ENCODE measurements at regions not wholly inside any gene's neighbourhood (a gene's known extent, or its start where the extent isn't known, plus 50 kb on each side); places are given as distances from the start of the nearest gene placed in this dataset.

- Histone ChIP-seq H3K27me3 (replicated peaks in 1 of 4; ENCODE audit: control extremely low read depth in 1 of 4, control insufficient read depth in 3 of 4, insufficient read depth in 4 of 4, low read length in 3 of 4) (no peaks in the 10 kb centered on the region), H4K20me1 (ENCODE audit: control insufficient read depth, insufficient read depth, low read length, poor library complexity, severe bottlenecking) (no peaks in the 10 kb centered on the region), H2AFZ (ENCODE audit: insufficient read depth, low read depth, low read length, poor library complexity, severe bottlenecking) (no peak overlapping the region), H3K79me2 (ENCODE audit: control insufficient read depth, insufficient read depth, low read length) (no peaks in the 10 kb centered on the region), H3K36me3 (replicated peaks in 1 of 2; ENCODE audit: control extremely low read depth in 1 of 2, control insufficient read depth in 1 of 2, extremely low read depth in 1 of 2, insufficient read depth in 2 of 2, low read length in 1 of 2) (no peaks in the 10 kb centered on the region), H3K27ac (ENCODE audit: low read length in 2 of 2) (no peak overlapping the region), H3K9ac (ENCODE audit: low read length) (no peak overlapping the region), H3K9me3 (ENCODE audit: control extremely low read depth in 1 of 3, control insufficient read depth in 2 of 3, insufficient read depth in 1 of 3, low read length in 2 of 3) (no peaks in the 10 kb centered on the region), H3K4me3 (ENCODE audit: control extremely low read depth in 1 of 5, extremely low read depth in 1 of 5, insufficient read depth in 1 of 5, low read depth in 2 of 5, low read length in 4 of 5) (no peak overlapping the region), H3K4me2 (replicated peaks; ENCODE audit: low read depth, low read length, poor library complexity, severe bottlenecking) (no peak overlapping the region), H3K4me1 (ENCODE audit: control insufficient read depth in 2 of 2, insufficient read depth in 2 of 2, low read length in 2 of 2) (no peaks in the 10 kb centered on the region)
- Mint-ChIP-seq H3K27me3 (peaks cover 10% of the 10 kb centered on the region), H3K4me3 (no peak overlapping the region), H3K27ac (no peak overlapping the region), H3K9me3 (ENCODE audit: insufficient read depth) (no peaks in the 10 kb centered on the region), H3K4me1 (no peaks in the 10 kb centered on the region)
- no CpG with 5 or more reads among the region's 1 CpG for WGBS (ENCODE audit: insufficient coverage)
- no peak for ATAC-seq (ENCODE audit: low read depth)
- TF ChIP-seq, protein P1, sequence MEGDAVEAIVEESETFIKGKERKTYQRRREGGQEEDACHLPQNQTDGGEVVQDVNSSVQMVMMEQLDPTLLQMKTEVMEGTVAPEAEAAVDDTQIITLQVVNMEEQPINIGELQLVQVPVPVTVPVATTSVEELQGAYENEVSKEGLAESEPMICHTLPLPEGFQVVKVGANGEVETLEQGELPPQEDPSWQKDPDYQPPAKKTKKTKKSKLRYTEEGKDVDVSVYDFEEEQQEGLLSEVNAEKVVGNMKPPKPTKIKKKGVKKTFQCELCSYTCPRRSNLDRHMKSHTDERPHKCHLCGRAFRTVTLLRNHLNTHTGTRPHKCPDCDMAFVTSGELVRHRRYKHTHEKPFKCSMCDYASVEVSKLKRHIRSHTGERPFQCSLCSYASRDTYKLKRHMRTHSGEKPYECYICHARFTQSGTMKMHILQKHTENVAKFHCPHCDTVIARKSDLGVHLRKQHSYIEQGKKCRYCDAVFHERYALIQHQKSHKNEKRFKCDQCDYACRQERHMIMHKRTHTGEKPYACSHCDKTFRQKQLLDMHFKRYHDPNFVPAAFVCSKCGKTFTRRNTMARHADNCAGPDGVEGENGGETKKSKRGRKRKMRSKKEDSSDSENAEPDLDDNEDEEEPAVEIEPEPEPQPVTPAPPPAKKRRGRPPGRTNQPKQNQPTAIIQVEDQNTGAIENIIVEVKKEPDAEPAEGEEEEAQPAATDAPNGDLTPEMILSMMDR (IDR thresholded peaks at IDR 0.05), result no peak
- TF ChIP-seq EZH2 (IDR thresholded peaks at IDR 0.05; ENCODE audit: borderline replicate concordance, insufficient read depth, low read depth, low read length, poor library complexity, severe bottlenecking), result no peak
- no peak for DNase-seq
- ChIA-PET CTCF (no interaction called here), POLR2A (no interaction called here)
- intact Hi-C loops (cut with micrococcal nuclease), result no loop called here
Observed at GRCh38 chr2:143847257-143847656, 672.7 kb downstream of the ZEB2 start.

- H3K4me1 Mint-ChIP-seq, result no peaks in the 10 kb centered on the region
- POLR2A ChIA-PET, result no interaction called here
- CTCF ChIA-PET, result no interaction called here
Observed at GRCh38 chr2:143844986-143845385, 674.9 kb downstream of the ZEB2 start.

More at GRCh38 chr2:143844986-143845385, 674.9 kb downstream of the ZEB2 start:
- intact Hi-C loops (cut with micrococcal nuclease), result no loop called here
- no peaks in the 10 kb centered on the region for H3K9me3 Mint-ChIP-seq (ENCODE audit: insufficient read depth)
- H3K4me1 ChIP-seq (ENCODE audit: control insufficient read depth in 2 of 2, insufficient read depth in 2 of 2, low read length in 2 of 2), result no peaks in the 10 kb centered on the region
- H3K27ac ChIP-seq (ENCODE audit: low read length in 2 of 2), result no peak overlapping the region
- no peak for DNase-seq
- no peak for TF ChIP-seq EZH2 (IDR thresholded peaks at IDR 0.05; ENCODE audit: borderline replicate concordance, insufficient read depth, low read depth, low read length, poor library complexity, severe bottlenecking)
- TF ChIP-seq, protein P1 (IDR thresholded peaks at IDR 0.05), result no peak
- no peak overlapping the region for H3K27ac Mint-ChIP-seq
- no peak overlapping the region for H3K9ac ChIP-seq (ENCODE audit: low read length)
- WGBS (ENCODE audit: insufficient coverage), result 97% methylated on average over 4 of the region's 6 CpGs
- H3K36me3 ChIP-seq (replicated peaks in 1 of 2; ENCODE audit: control extremely low read depth in 1 of 2, control insufficient read depth in 1 of 2, extremely low read depth in 1 of 2, insufficient read depth in 2 of 2, low read length in 1 of 2), result no peaks in the 10 kb centered on the region
- no peak overlapping the region for H3K4me3 Mint-ChIP-seq
- H3K4me2 ChIP-seq (replicated peaks; ENCODE audit: low read depth, low read length, poor library complexity, severe bottlenecking), result no peak overlapping the region
- peaks cover 7% of the 10 kb centered on the region for H3K27me3 Mint-ChIP-seq
- ATAC-seq (ENCODE audit: low read depth), result no peak
- no peaks in the 10 kb centered on the region for H4K20me1 ChIP-seq (ENCODE audit: control insufficient read depth, insufficient read depth, low read length, poor library complexity, severe bottlenecking)
- H2AFZ ChIP-seq (ENCODE audit: insufficient read depth, low read depth, low read length, poor library complexity, severe bottlenecking), result no peak overlapping the region
- H3K79me2 ChIP-seq (ENCODE audit: control insufficient read depth, insufficient read depth, low read length), result no peaks in the 10 kb centered on the region
- H3K9me3 ChIP-seq (ENCODE audit: control extremely low read depth in 1 of 3, control insufficient read depth in 2 of 3, insufficient read depth in 1 of 3, low read length in 2 of 3), result no peaks in the 10 kb centered on the region
- no peak overlapping the region for H3K4me3 ChIP-seq (ENCODE audit: control extremely low read depth in 1 of 5, extremely low read depth in 1 of 5, insufficient read depth in 1 of 5, low read depth in 2 of 5, low read length in 4 of 5)
- no peaks in the 10 kb centered on the region for H3K27me3 ChIP-seq (replicated peaks in 1 of 4; ENCODE audit: control extremely low read depth in 1 of 4, control insufficient read depth in 3 of 4, insufficient read depth in 4 of 4, low read length in 3 of 4)
